Left lung (tissue), 4 donors: ENCODE measurements at regions not wholly inside any gene's neighbourhood (a gene's known extent, or its start where the extent isn't known, plus 50 kb on each side); places are given as distances from the start of the nearest gene placed in this dataset.

ENCODE experiments used
- ATAC-seq: fragments of 200-7000 bp; cut with Tn5 transposase; one replicate; pipeline ENCODE4 v1.9.1; 2020; ENCODE audit warnings: moderate library complexity
- DNase-seq, 4 donors: peaks; one replicate each; pipeline ENCODE4 v3.0.0-alpha.2; 2013 to 2020
- H3K27ac ChIP-seq, 2 donors: fragments of 200-600 bp; sonication (generic) in 1 of 2; one replicate each; pipeline versions ENCODE4 v1.5.0 to v1.8.0; 2020 to 2021
- H3K27me3 ChIP-seq, 2 donors: fragments of 200-600 bp; sonication (generic) in 1 of 2; one replicate each; pipeline versions ENCODE4 v1.5.0 to v1.8.0; 2020 to 2021
- H3K36me3 ChIP-seq, 2 donors: fragments of 200-600 bp; sonication (generic) in 1 of 2; one replicate each; pipeline versions ENCODE4 v1.5.0 to v1.8.0; 2020 to 2021
- H3K4me1 ChIP-seq, 2 donors: fragments of 200-600 bp; one replicate each; pipeline ENCODE4 v1.8.0; 2021
- H3K4me3 ChIP-seq, 2 donors: fragments of 200-600 bp; sonication (generic) in 1 of 2; one replicate each; pipeline versions ENCODE4 v1.5.0 to v1.8.0; 2020 to 2021; ENCODE audit warnings: mild to moderate bottlenecking in 1 of 2
- H3K9me3 ChIP-seq, 2 donors: fragments of 200-600 bp; sonication (generic) in 1 of 2; one replicate each; pipeline versions ENCODE4 v1.5.0 to v1.8.0; 2020 to 2021
- intact Hi-C, 2 donors: fragments of 100-400 bp; cut with DNase I; formaldehyde crosslinking; loops; one replicate each; pipeline versions ENCODE4 v1.11.2 to v1.14.2; 2022
- TF ChIP-seq, protein P1 (sequence below), 2 donors: fragments of 200-600 bp; sonication (generic) in 1 of 2; IDR thresholded peaks; one replicate each; pipeline versions ENCODE4 v1.5.0 to v1.8.0; 2021; ENCODE audit warnings: antibody characterized with exemption in 2 of 2
- donor health status: DM: no; HTN: yes; CAD: no.
- donor health status: DM: no; HTN: no; CAD: no.

- TF ChIP-seq, protein P1, sequence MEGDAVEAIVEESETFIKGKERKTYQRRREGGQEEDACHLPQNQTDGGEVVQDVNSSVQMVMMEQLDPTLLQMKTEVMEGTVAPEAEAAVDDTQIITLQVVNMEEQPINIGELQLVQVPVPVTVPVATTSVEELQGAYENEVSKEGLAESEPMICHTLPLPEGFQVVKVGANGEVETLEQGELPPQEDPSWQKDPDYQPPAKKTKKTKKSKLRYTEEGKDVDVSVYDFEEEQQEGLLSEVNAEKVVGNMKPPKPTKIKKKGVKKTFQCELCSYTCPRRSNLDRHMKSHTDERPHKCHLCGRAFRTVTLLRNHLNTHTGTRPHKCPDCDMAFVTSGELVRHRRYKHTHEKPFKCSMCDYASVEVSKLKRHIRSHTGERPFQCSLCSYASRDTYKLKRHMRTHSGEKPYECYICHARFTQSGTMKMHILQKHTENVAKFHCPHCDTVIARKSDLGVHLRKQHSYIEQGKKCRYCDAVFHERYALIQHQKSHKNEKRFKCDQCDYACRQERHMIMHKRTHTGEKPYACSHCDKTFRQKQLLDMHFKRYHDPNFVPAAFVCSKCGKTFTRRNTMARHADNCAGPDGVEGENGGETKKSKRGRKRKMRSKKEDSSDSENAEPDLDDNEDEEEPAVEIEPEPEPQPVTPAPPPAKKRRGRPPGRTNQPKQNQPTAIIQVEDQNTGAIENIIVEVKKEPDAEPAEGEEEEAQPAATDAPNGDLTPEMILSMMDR (IDR thresholded peaks at IDR 0.05), result no peak
- no peak overlapping the region for H3K27ac ChIP-seq
- DNase-seq (no peak), ATAC-seq (no peak)
- no peak overlapping the region for H3K4me3 ChIP-seq
- no peaks in the 10 kb centered on the region for H3K9me3 ChIP-seq
- H3K4me1 ChIP-seq, result no peaks in the 10 kb centered on the region
- H3K27me3 ChIP-seq, result no peaks in the 10 kb centered on the region
- no peaks in the 10 kb centered on the region for H3K36me3 ChIP-seq
- intact Hi-C loops, result no loop called here
Observed at GRCh38 chr21:16873176-16873575, 639.7 kb upstream of the CXADR start.

GRCh38 chr21:16873596-16873995 is 639.2 kb upstream of the CXADR start:
- no peak overlapping the region for H3K27ac ChIP-seq
- H3K36me3 ChIP-seq, result no peaks in the 10 kb centered on the region
- DNase-seq (no peak), ATAC-seq (no peak)
- no peaks in the 10 kb centered on the region for H3K4me1 ChIP-seq
- no peak overlapping the region for H3K4me3 ChIP-seq
- intact Hi-C loops, result no loop called here
- no peaks in the 10 kb centered on the region for H3K27me3 ChIP-seq
- TF ChIP-seq, protein P1 (IDR thresholded peaks at IDR 0.05), result no peak
- no peaks in the 10 kb centered on the region for H3K9me3 ChIP-seq

DNA sequence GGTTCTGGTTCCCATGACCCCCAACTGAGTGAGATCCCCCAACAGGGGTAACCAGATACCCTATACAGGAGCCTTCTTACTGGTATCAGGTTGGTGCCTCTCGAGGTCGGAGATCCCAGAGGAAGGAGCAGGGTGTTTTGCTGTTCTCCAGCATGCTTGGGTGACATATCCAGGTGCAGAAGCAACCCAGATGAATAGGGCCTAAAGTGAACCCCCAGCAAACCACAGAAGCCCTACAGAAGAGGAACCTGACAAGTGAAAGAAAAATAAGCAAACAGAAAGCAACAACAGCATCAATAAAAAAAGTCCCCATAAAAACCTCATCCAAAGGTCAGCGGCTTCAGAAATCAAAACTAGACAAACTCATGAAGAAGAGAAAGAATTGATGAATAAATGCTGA is 633.4 kb upstream of the CXADR start:
- H3K27me3 ChIP-seq, result no peaks in the 10 kb centered on the region
- TF ChIP-seq, protein P1 (IDR thresholded peaks at IDR 0.05), result no peak
- peaks cover 0 to 5% of the 10 kb centered on the region in 2 donors for H3K9me3 ChIP-seq
- DNase-seq, result no peak
- ATAC-seq, result no peak
- no peaks in the 10 kb centered on the region for H3K4me1 ChIP-seq
- no peak overlapping the region for H3K4me3 ChIP-seq
- no peaks in the 10 kb centered on the region for H3K36me3 ChIP-seq
- H3K27ac ChIP-seq, result no peak overlapping the region
- intact Hi-C loops, result no loop called here

DNA sequence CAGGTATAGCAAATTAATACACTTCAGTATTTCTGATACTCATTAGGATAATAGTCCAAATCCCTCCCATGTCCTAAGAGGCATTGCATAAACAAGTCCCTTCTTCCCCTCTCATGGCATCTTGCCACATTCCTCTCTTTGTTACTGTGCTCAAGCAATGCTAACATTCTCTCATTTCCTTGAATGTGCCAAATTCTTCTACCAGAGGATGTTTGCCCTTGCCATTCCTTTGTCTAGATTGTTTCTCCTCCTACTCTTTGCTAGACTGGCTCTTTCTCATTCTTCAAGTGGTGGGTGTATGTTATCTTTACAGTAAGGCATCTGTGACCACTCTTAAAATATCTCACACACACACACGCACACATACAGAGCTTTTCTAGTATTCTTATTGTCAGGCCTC is 621.0 kb upstream of the CXADR start:
- no peak for ATAC-seq

DNA sequence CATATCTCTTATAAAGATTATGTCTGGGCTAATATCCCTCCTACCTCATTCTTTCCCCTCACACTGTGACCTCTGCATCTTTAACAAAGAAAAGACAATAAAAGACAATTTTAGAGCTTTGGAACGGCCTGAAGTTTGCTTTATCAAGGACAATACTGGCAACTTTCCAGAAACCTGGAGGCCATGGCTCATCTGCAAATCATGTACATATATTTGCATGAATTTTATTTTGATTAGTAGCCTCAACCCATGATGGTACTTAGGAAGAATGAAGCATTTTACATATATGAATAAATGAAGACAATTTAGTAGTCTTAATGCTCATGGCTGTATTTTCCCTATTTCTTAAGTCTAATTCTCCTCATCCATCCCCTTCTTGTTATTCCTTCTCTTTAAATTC is 612.2 kb upstream of the CXADR start:
- Histone ChIP-seq H3K4me1 (no peaks in the 10 kb centered on the region), H3K27ac (no peak overlapping the region), H3K9me3 (no peaks in the 10 kb centered on the region), H3K4me3 (no peak overlapping the region), H3K36me3 (no peaks in the 10 kb centered on the region), H3K27me3 (no peaks in the 10 kb centered on the region)
- intact Hi-C loops, result no loop called here
- TF ChIP-seq, protein P1 (IDR thresholded peaks at IDR 0.05), result no peak
- DNase-seq (no peak), ATAC-seq (no peak)

More for the DNA sequence above, 621.0 kb upstream of the CXADR start:
- intact Hi-C loops, result no loop called here
- H3K36me3 ChIP-seq, result no peaks in the 10 kb centered on the region
- no peaks in the 10 kb centered on the region for H3K27me3 ChIP-seq
- peaks cover 0 to 3% of the 10 kb centered on the region in 2 donors for H3K9me3 ChIP-seq
- no peak for DNase-seq
- TF ChIP-seq, protein P1 (IDR thresholded peaks at IDR 0.05), result no peak
- no peak overlapping the region for H3K4me3 ChIP-seq
- H3K4me1 ChIP-seq, result no peaks in the 10 kb centered on the region
- no peak overlapping the region for H3K27ac ChIP-seq
